ENCODE measurements at regions not wholly inside any gene's neighbourhood (a gene's known extent, or its start where the extent isn't known, plus 50 kb on each side); places are given as distances from the start of the nearest gene placed in this dataset.

GRCh38 chr2:194352505-194352904 lies 1304.5 kb upstream of the SLC39A10 start:
- H3K4me1 Mint-ChIP-seq, result no peaks in the 10 kb centered on the region

GRCh38 chr2:194346193-194346592 lies 1310.8 kb upstream of the SLC39A10 start:
- no peak overlapping the region for H2AFZ ChIP-seq (ENCODE audit: insufficient read depth, low read depth, low read length, poor library complexity, severe bottlenecking)
- H3K27ac ChIP-seq (ENCODE audit: low read length in 2 of 2), result no peak overlapping the region
- intact Hi-C loops (cut with micrococcal nuclease), result no loop called here
- Mint-ChIP-seq H3K27ac (no peak overlapping the region), H3K4me1 (no peaks in the 10 kb centered on the region), H3K27me3 (no peaks in the 10 kb centered on the region), H3K9me3 (ENCODE audit: insufficient read depth) (no peaks in the 10 kb centered on the region), H3K4me3 (no peak overlapping the region)
- no peak overlapping the region for H3K4me3 ChIP-seq (ENCODE audit: control extremely low read depth in 1 of 5, extremely low read depth in 1 of 5, insufficient read depth in 1 of 5, low read depth in 2 of 5, low read length in 4 of 5)
- H3K9me3 ChIP-seq (ENCODE audit: control extremely low read depth in 1 of 3, control insufficient read depth in 2 of 3, insufficient read depth in 1 of 3, low read length in 2 of 3), result no peaks in the 10 kb centered on the region
- H3K9ac ChIP-seq (ENCODE audit: low read length), result no peak overlapping the region
- ChIA-PET POLR2A (no interaction called here), CTCF (no interaction called here)
- no peaks in the 10 kb centered on the region for H3K4me1 ChIP-seq (ENCODE audit: control insufficient read depth in 2 of 2, insufficient read depth in 2 of 2, low read length in 2 of 2)
- H4K20me1 ChIP-seq (ENCODE audit: control insufficient read depth, insufficient read depth, low read length, poor library complexity, severe bottlenecking), result no peaks in the 10 kb centered on the region
- ATAC-seq (ENCODE audit: low read depth) (no peak), DNase-seq (no peak)
- TF ChIP-seq CTCF (IDR thresholded peaks at IDR 0.05), result no peak
- no CpG with 5 or more reads among the region's 1 CpG for WGBS (ENCODE audit: insufficient coverage)
- H3K79me2 ChIP-seq (ENCODE audit: control insufficient read depth, insufficient read depth, low read length), result no peaks in the 10 kb centered on the region
- H3K36me3 ChIP-seq (replicated peaks in 1 of 2; ENCODE audit: control extremely low read depth in 1 of 2, control insufficient read depth in 1 of 2, extremely low read depth in 1 of 2, insufficient read depth in 2 of 2, low read length in 1 of 2), result no peaks in the 10 kb centered on the region
- no peaks in the 10 kb centered on the region for H3K27me3 ChIP-seq (replicated peaks in 1 of 4; ENCODE audit: control extremely low read depth in 1 of 4, control insufficient read depth in 3 of 4, insufficient read depth in 4 of 4, low read length in 3 of 4)
- no peak overlapping the region for H3K4me2 ChIP-seq (replicated peaks; ENCODE audit: low read depth, low read length, poor library complexity, severe bottlenecking)

More at GRCh38 chr2:194352505-194352904, 1304.5 kb upstream of the SLC39A10 start:
- H3K27me3 Mint-ChIP-seq, result no peaks in the 10 kb centered on the region
- no peak overlapping the region for H3K27ac ChIP-seq (ENCODE audit: low read length in 2 of 2)
- CTCF ChIA-PET, result no interaction called here
- no peak overlapping the region for H2AFZ ChIP-seq (ENCODE audit: insufficient read depth, low read depth, low read length, poor library complexity, severe bottlenecking)
- H3K4me3 Mint-ChIP-seq, result no peak overlapping the region
- no peak overlapping the region for H3K4me2 ChIP-seq (replicated peaks; ENCODE audit: low read depth, low read length, poor library complexity, severe bottlenecking)
- no peak for TF ChIP-seq EZH2 (IDR thresholded peaks at IDR 0.05; ENCODE audit: borderline replicate concordance, insufficient read depth, low read depth, low read length, poor library complexity, severe bottlenecking)
- TF ChIP-seq CTCF (IDR thresholded peaks at IDR 0.05), result no peak
- no peaks in the 10 kb centered on the region for H3K4me1 ChIP-seq (ENCODE audit: control insufficient read depth in 2 of 2, insufficient read depth in 2 of 2, low read length in 2 of 2)
- no peaks in the 10 kb centered on the region for H3K79me2 ChIP-seq (ENCODE audit: control insufficient read depth, insufficient read depth, low read length)
- no peaks in the 10 kb centered on the region for H3K27me3 ChIP-seq (replicated peaks in 1 of 4; ENCODE audit: control extremely low read depth in 1 of 4, control insufficient read depth in 3 of 4, insufficient read depth in 4 of 4, low read length in 3 of 4)
- WGBS (ENCODE audit: insufficient coverage), result no CpG with 5 or more reads among the region's 1 CpG
- DNase-seq, result no peak
- intact Hi-C loops (cut with micrococcal nuclease), result no loop called here
- H3K36me3 ChIP-seq (replicated peaks in 1 of 2; ENCODE audit: control extremely low read depth in 1 of 2, control insufficient read depth in 1 of 2, extremely low read depth in 1 of 2, insufficient read depth in 2 of 2, low read length in 1 of 2), result no peaks in the 10 kb centered on the region
- H3K9me3 Mint-ChIP-seq (ENCODE audit: insufficient read depth), result no peaks in the 10 kb centered on the region
- POLR2A ChIA-PET, result no interaction called here
- no peak overlapping the region for H3K4me3 ChIP-seq (ENCODE audit: control extremely low read depth in 1 of 5, extremely low read depth in 1 of 5, insufficient read depth in 1 of 5, low read depth in 2 of 5, low read length in 4 of 5)
- no peak overlapping the region for H3K9ac ChIP-seq (ENCODE audit: low read length)
- H4K20me1 ChIP-seq (ENCODE audit: control insufficient read depth, insufficient read depth, low read length, poor library complexity, severe bottlenecking), result no peaks in the 10 kb centered on the region
- no peak overlapping the region for H3K27ac Mint-ChIP-seq
- no peaks in the 10 kb centered on the region for H3K9me3 ChIP-seq (ENCODE audit: control extremely low read depth in 1 of 3, control insufficient read depth in 2 of 3, insufficient read depth in 1 of 3, low read length in 2 of 3)
- no peak for ATAC-seq (ENCODE audit: low read depth)

All from B cell (primary cell).